GM23248 (cell line): ENCODE measurements at regions not wholly inside any gene's neighbourhood (a gene's known extent, or its start where the extent isn't known, plus 50 kb on each side); places are given as distances from the start of the nearest gene placed in this dataset.

Source experiments
- EZH2 ChIP-seq: fragments of 200-600 bp; sonication (generic); IDR thresholded peaks from 2 replicates; pipeline ENCODE4 v1.6.1; 2018; ENCODE audit warnings: antibody characterized with exemption, mild to moderate bottlenecking; ENCODE audit not compliant: insufficient read depth, poor library complexity, severe bottlenecking
- EZH2phosphoT487 ChIP-seq: fragments of 200-600 bp; sonication (generic); IDR thresholded peaks from 2 replicates; pipeline ENCODE4 v1.6.1; 2018; ENCODE audit warnings: antibody characterized with exemption, moderate library complexity, mild to moderate bottlenecking, low read depth; ENCODE audit not compliant: insufficient read depth

DNA sequence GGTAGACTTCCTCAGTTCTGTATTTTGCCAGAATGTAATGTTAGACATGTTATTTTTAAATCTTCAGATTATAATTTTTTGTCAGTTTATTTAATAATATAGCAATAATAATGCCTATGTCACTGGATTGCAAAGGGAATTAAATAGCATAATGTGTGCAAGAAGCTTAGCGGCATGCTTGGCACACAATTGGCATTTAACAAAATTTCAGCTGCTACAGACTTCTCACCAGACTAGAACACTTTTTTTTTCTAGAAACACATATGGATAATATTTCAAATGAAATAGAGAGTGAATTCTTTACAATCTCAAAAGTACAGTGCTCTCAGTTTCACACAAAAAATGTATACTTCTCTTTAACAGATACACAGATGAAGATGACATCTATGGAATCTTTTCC lies 757.4 kb downstream of the CDH11 start:
- TF ChIP-seq EZH2 (no peak), EZH2phosphoT487 (no peak)
